MV-4-11 (cell line): ENCODE measurements at regions not wholly inside any gene's neighbourhood (a gene's known extent, or its start where the extent isn't known, plus 50 kb on each side); places are given as distances from the start of the nearest gene placed in this dataset.

Experiments
- DNase-seq: peaks from one replicate; lab custom pipeline; 2025; lab: John Stamatoyannopoulos, UW

GRCh38 chrX:10288373-10288975 is 131.7 kb downstream of the CLCN4 start:
- DNase-seq, result no peak

- DNase-seq, result no peak
Measured at GRCh38 chrX:10296576-10296975, 139.8 kb downstream of the CLCN4 start.

- DNase-seq, result no peak
Measured at GRCh38 chrX:10310511-10310910, 153.7 kb downstream of the CLCN4 start.

GRCh38 chrX:10314530-10315104 is 157.8 kb downstream of the CLCN4 start:
- DNase-seq, result no peak

GRCh38 chrX:10325611-10326010 is 168.8 kb downstream of the CLCN4 start:
- no peak for DNase-seq

GRCh38 chrX:10326578-10326977 is 169.8 kb downstream of the CLCN4 start:
- no peak for DNase-seq

GRCh38 chrX:10327651-10328050 is 170.9 kb downstream of the CLCN4 start:
- DNase-seq, result no peak

GRCh38 chrX:10329984-10330383 is 173.2 kb downstream of the CLCN4 start:
- no peak for DNase-seq

- no peak for DNase-seq
Measured at GRCh38 chrX:10341309-10341708, 184.5 kb downstream of the CLCN4 start.

GRCh38 chrX:10350221-10350620 is 193.4 kb downstream of the CLCN4 start:
- DNase-seq, result no peak

- no peak for DNase-seq
Measured at GRCh38 chrX:10350981-10351380, 194.2 kb downstream of the CLCN4 start.

GRCh38 chrX:10352536-10352935 is 195.8 kb downstream of the CLCN4 start:
- DNase-seq, result no peak

- no peak for DNase-seq
Measured at GRCh38 chrX:10356979-10357378, 200.2 kb downstream of the CLCN4 start.

- no peak for DNase-seq
Measured at GRCh38 chrX:10358958-10359357, 202.2 kb downstream of the CLCN4 start.

- DNase-seq, result no peak
Measured at GRCh38 chrX:10360116-10360515, 203.3 kb downstream of the CLCN4 start.

- no peak for DNase-seq
Measured at GRCh38 chrX:10365532-10366265, 208.9 kb downstream of the CLCN4 start.

- no peak for DNase-seq
Measured at GRCh38 chrX:10367406-10367805, 210.6 kb downstream of the CLCN4 start.

- DNase-seq, result no peak
Measured at GRCh38 chrX:10370976-10371375, 214.2 kb downstream of the CLCN4 start.

GRCh38 chrX:10377427-10377826 is 220.7 kb downstream of the CLCN4 start:
- no peak for DNase-seq

GRCh38 chrX:10379878-10380277 is 223.1 kb downstream of the CLCN4 start:
- no peak for DNase-seq

GRCh38 chrX:10380300-10380699 is 223.5 kb downstream of the CLCN4 start:
- DNase-seq, result no peak

- DNase-seq, result no peak
Measured at GRCh38 chrX:10381193-10381592, 224.4 kb downstream of the CLCN4 start.

GRCh38 chrX:10387011-10387410 is 230.2 kb downstream of the CLCN4 start:
- DNase-seq, result no peak

- no peak for DNase-seq
Measured at GRCh38 chrX:10390187-10390586, 230.2 kb downstream of the MID1 start.
